ENCODE measurements at regions not wholly inside any gene's neighbourhood (a gene's known extent, or its start where the extent isn't known, plus 50 kb on each side); places are given as distances from the start of the nearest gene placed in this dataset.

DNA sequence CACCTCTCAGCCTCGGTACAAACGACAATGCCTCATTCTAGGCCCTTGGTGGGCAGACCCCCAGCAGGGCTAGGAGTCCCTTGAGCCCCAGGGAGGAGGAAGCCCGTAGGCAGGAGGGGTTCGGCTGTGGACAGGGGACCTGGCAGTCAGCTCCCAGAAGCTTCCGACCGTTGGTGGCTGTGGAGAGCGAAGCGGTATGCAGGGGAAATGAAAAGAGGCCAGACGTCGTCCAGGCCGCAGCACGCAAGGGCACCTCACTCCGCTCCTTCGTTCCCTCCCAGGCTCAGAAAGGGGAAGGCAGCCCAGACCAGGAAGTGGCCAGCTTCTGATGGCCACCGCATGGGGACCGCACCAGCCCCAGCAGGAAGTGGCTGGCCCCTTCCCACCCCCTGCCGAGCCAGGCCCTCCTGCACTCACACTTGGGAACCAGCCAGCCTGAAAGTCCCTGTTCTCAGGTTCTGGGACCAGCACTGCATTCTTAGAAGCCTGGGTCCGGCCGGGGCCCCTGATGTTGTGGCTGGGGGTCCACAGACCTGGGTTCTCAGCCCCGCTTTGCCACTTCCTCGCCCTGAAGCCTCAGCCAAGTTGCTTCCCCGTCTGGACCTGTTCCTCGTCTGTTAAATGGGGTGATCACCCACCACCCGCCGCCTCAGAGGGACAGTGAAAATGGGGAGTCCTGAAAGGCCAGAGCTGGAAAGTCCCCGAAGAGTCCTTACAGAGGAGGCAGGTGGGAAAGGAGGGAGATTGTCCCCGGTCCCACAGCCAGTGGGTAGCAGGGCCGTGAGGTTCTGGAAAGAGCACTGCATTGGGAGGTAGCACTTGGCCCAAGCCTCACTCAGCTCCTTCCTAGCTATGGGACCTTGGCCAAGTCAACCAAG lies 104.0 kb upstream of the RUNX3 start:
- intact Hi-C loops (cut with DNase I) = no loop called here
- DNase-seq = peak in 40 of 42 donors; percentile 11 to 70 (median 45)

DNA sequence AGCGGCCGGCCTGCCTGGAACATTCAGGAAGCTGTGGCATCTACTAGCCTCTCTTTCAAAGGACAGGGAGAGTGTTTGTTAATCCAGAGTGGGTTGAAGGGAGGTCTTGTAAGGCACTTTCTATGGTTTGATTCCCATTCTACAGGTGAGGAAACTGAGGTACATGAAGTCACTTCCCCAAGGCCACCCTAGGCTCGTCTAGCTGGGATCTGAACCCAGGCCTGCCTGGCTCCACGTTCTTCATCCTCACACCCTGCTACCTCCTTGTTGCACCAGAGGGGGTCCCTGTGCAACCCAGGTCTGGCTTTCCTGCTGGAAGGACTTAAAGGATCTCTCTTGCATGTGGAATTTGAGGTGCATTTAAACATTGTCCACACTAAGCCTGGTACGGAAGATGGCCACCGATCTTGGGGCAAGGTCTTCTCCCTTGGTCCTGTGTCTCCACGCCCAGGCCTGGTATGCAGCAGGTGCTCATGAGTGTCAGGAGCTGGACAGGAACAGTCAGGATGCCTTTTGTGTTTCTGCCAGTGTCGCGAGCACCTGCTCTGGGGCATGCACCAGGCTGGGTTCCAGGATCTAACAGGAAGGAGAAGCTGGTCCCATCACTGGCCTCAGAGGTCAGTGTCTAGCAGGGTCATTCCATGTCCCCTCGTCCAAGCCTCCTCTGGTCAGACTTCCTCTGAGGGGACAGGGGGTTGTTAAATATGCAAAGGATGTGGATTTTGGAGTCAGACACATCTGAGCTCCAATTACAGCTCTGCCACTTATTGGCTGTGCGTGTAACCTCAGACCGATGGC lies 103.2 kb upstream of the RUNX3 start:
- intact Hi-C loops (cut with DNase I) = no loop called here
- DNase-seq = no peak

DNA sequence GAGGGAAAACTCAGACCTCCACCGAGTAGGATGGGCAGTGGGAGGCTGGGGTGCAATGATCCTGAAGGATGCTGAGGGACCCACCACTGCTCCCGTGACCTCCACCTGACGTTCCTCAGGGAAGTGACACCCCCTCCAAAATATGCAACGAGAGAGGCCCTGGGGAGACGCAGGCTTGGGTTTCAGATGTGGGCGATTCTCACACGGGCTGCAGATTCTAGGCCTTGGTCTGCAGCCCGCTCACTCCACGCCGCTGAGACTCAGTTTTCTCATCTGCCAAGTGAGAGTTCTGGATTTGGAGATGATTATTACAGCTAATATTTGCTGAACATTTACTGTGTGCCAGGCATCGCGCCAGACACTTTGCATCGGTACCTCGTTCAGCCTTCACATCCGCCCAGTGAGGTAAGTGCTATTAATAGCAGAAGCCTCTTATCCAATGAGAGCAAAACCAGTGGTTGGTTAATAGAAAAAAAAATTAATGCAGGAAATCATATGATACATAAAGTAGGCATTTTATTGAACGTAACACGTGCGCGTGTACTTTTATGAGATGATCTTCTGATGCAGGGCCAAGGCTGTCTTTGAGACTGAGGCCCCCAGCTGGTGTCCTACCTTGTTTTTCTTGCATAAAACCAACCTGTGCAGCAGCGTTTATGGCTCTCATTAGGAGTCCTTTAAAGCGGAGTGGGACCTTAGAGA lies 102.0 kb upstream of the RUNX3 start:
- peak in 29 of 42 donors; percentile 15 to 80 (median 52) for DNase-seq
- intact Hi-C loops (cut with DNase I) = no loop called here

DNA sequence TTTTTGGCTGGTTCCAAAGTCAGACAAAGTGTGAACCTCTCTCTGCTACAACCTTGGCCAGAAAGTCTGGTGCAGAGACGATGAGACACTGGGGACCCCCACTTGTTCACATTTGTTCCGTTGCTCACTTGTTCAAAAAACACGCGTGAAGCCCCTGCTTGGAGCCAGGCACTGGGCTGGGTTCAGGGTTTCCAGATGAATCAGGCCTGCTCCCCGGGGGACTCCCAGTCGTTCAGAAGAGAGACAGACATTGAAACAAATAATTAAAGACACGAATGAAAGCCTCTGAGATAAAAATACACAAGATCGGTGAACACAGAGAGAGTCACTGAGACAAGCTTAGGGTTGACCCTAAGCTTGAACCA lies 101.5 kb upstream of the RUNX3 start:
- intact Hi-C loops (cut with DNase I) = no loop called here
- DNase-seq = no peak

DNA sequence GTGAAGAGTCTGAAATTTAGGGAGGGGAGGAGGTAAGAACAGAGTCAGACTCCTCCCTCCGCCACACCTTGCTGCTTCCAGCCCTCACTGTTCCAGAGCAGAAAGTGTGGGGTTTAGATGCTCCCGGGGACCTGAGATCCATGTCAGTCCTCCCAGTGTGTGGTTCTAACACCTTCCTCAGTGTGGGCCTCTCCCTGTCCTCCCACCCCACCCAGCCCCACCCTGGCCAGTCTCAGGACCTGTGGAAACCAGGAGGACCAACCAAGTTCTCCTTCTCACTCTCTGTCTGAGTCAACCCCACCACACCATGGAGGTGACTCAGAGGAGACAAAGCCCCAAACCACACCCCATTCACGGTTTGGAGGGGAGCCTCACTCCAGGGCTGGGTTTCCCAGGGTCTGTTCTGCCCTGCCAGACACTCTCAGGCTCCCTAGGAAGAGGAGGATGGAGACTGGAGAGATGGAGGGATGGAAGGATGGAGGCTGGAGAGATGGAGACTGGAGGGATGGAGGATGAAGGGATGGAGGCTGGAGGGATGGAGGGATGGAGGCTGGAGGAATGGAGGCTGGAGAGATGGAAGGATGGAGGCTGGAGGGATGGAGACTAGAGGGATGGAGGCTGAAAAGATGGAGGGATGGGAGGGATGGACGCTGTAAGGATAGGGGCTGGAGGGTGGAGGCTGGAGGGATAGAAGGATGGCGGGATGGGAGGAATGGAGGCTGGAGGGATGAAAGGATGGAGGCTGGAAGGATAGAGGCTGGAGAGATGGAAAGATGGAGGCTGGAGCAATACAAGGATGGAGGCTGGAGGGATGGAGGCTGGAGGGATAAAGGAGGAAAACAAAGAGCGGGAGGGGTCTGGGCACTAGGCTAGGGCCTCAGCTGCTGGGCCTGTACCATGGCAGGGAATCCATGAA lies 100.9 kb upstream of the RUNX3 start:
- intact Hi-C loops (cut with DNase I) = no loop called here
- no peak for DNase-seq

DNA sequence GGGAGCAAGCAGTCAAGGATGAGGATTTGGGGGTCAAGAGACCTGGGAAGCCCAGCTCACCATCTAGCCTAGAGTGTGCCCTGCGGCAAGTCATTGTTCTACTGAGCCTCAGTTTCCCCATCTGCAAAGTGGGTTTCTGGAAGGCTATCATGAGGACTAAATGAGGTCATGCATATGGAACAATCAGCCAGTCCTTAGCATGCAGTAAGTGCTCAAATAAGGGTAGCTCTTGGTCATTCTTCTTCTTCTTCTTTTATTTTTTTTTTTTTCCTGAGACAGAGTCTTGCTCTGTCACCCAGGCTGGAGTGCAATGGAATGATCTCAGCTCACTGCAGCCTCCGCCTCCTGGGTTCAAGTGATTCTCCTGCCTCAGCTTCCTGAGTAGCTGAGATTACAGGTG lies 99.9 kb upstream of the RUNX3 start:
- intact Hi-C loops (cut with DNase I) = no loop called here
- no peak for DNase-seq

GRCh38 chr1:25028907-25029599 lies 99.0 kb upstream of the RUNX3 start:
- DNase-seq = no peak
- intact Hi-C loops (cut with DNase I) = no loop called here

DNA sequence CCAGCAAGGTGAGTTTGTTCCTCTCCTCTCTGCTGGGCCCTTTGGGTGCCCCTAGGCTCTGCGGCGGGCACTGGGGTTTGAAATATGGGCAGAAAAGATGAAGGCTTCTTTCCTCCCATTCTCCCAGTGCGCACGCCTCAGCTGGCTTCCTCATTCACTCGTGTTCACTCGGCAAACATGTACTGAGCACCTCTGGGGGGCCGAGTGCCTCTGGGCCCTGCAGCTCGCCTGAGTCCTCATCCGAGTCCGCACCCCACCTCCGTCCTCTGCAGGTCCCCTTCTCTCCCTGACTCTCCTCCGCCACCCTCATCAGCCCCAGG lies 98.5 kb upstream of the RUNX3 start:
- no peak for DNase-seq
- intact Hi-C loops (cut with DNase I) = no loop called here

- DNase-seq = no peak
- intact Hi-C loops (cut with DNase I) = no loop called here
Measured at GRCh38 chr1:25027822-25028586, 97.9 kb upstream of the RUNX3 start.

- DNase-seq = no peak
- intact Hi-C loops (cut with DNase I) = no loop called here
Measured at GRCh38 chr1:25026730-25027450, 96.8 kb upstream of the RUNX3 start.

DNA sequence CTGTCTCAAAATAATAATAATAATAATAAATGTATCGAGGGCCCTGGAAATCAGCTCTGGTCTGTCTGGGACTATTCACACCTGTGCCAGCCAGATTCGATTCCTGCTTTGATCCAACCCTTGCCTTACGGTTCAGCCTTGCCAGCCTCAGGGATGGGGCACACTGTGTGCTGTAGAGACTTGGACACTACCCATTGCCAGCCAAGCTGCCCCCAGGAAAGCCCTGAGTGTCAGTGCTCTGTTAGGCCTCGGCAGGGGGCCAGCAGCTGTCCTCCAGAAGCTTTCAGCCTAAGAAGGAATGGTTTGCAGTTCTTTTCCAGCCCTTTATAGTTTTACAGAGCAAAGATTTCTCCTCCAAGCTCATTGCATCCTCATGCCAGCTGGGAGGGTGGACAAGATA lies 96.2 kb upstream of the RUNX3 start:
- intact Hi-C loops (cut with DNase I) = no loop called here
- DNase-seq = no peak

DNA sequence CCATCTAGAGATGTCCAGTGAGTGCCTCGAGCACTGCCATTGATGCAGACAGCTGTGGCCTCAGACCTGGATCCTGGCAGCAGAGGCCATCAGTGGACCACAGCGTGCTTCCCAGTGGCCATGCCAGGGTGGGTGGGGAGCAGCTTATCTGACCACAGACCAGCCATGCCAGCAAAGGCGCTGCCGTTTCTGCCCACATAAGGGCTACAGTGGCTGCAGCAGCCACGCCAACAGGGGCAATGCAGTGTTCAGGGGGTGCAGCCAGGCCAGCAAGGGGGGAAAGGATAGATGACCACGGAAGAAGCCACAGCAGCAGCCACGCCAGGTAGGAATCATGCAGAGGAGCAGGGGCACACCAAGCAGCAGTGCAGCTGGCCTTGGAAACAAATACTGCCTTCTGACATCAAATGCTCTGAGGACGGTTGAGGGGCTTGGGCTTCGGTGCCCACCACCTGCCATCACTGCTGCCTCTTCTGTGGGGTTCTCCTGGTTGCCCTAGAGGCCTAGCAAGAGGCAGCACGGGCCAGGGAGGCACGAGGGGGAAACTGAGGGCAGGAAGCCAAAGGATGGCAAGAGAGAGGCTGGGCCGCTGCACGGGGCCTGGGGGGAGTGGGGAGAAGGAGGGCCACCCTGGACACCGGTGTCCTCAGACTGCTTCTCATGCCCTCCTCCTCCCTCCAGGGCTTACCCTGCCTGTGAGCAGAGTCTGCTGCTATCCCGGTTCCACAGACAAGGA lies 94.7 kb upstream of the RUNX3 start:
- no peak for DNase-seq
- intact Hi-C loops (cut with DNase I) = no loop called here

DNA sequence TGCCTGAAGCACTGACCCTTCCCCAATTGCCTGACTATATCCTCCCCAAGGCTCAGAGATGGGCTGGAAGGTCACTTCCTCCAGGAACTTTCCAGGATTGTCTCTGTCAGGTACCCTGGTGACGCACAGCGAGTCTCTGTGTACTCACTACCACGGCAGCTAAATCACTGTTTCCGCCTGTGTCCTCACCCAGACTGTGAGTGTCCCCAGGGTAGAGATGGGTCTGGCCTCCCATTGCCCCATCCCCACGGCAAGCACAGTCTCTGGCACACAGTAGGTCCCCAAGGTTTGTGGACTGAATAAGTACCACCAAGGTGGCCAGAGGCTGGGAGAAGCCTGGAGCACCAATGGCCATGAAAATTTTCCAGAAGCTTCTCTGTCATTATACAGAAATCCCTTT lies 93.8 kb upstream of the RUNX3 start:
- intact Hi-C loops (cut with DNase I) = no loop called here
- DNase-seq = no peak

- DNase-seq = no peak
- intact Hi-C loops (cut with DNase I) = no loop called here
Measured at GRCh38 chr1:25023190-25023578, 93.1 kb upstream of the RUNX3 start.

DNA sequence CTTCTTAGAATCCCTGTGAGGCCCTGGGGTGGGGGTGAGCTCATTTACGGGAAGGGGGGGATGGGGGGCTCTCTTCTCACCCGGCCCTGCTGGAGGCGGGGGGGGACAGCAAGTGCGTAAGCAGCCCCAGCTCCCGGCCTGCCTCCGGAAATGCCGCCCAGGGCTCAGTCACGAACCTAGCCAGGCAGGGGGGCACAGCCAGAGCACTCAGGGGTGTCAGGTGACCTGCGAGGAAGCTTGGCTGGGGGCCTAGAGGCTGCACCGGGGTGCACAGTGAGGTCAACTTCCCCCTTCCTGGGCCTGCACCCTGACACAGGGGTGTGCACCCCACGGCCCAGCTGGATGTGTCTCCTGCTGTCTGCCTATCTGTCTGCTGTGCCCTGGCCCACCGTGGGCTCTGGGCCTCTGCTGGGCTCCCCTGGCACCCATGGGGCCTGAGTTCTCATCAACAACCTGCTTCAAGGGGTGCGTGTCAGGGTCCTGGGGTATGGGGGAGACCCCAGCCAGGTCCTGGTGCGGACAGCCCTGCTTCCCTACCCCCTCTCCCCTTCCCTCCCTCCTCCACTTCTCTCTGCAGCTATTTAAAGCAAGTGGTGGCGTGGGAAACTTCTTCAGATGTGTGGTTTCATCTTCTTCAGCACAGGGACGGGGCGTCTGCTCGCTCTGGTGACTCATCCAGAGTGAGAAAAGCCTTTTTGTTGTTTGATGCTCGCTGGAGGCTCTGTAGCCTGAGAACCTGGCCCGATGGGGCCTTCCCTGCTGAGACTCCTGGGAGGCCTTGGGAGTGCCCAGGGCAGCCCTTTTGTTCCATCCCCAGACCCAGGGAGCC lies 92.5 kb upstream of the RUNX3 start:
- intact Hi-C loops (cut with DNase I) = no loop called here
- DNase-seq = peak; percentile 30 to 96 (median 72)

Data from head of caudate nucleus (tissue), 42 donors.